NB4 (cell line): ENCODE measurements at regions not wholly inside any gene's neighbourhood (a gene's known extent, or its start where the extent isn't known, plus 50 kb on each side); places are given as distances from the start of the nearest gene placed in this dataset.
A peak's percentile ranks its signal among the peaks of the same experiment; 100 is the strongest.

Experiments
- DNase-seq: peaks from one replicate; pipeline ENCODE4 v3.0.0; 2010; ENCODE audit warnings: low read depth
- H3K4me3 ChIP-seq: one replicate; pipeline ENCODE4 v1.5.1; 2011; ENCODE audit warnings: mild to moderate bottlenecking, low read depth, low read length, moderate library complexity
- MAX ChIP-seq: IDR thresholded peaks from 2 replicates; pipeline ENCODE4 v1.6.1; 2011; ENCODE audit warnings: low read depth, low read length
- MYC ChIP-seq: IDR thresholded peaks from 2 replicates; pipeline ENCODE4 v1.6.1; 2011; ENCODE audit warnings: low read depth, low read length
- POLR2A ChIP-seq: IDR thresholded peaks from 2 replicates; pipeline ENCODE4 v1.6.1; 2011; ENCODE audit warnings: mild to moderate bottlenecking; ENCODE audit not compliant: insufficient read length; ENCODE audit errors: extremely low read depth
- TF ChIP-seq, protein P1 (sequence below): IDR thresholded peaks from one replicate; pipeline ENCODE4 v1.5.1; 2012; ENCODE audit warnings: low read depth, low read length

DNA sequence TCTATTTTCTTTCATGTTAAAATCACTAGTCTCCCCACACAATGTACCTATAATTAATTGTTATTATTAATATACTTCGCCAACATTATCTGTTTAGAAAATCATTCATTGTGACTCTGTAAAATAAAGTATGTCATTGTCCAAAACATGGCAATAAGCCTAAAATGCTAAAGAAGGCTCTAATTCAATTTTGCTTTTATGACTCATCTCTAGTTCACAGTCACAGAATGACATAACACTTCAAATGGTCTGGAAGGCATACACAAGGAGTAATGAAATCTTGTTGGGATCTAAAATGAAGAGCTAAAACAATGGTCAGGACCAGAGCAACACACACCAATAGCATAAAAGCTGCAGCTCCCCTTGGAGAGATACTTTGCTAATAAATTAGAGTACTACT lies 505.8 kb downstream of the GPAM start:
- no peak overlapping the region for H3K4me3 ChIP-seq
- TF ChIP-seq MAX (no peak), POLR2A (no peak), MYC (no peak)
- TF ChIP-seq, protein P1, sequence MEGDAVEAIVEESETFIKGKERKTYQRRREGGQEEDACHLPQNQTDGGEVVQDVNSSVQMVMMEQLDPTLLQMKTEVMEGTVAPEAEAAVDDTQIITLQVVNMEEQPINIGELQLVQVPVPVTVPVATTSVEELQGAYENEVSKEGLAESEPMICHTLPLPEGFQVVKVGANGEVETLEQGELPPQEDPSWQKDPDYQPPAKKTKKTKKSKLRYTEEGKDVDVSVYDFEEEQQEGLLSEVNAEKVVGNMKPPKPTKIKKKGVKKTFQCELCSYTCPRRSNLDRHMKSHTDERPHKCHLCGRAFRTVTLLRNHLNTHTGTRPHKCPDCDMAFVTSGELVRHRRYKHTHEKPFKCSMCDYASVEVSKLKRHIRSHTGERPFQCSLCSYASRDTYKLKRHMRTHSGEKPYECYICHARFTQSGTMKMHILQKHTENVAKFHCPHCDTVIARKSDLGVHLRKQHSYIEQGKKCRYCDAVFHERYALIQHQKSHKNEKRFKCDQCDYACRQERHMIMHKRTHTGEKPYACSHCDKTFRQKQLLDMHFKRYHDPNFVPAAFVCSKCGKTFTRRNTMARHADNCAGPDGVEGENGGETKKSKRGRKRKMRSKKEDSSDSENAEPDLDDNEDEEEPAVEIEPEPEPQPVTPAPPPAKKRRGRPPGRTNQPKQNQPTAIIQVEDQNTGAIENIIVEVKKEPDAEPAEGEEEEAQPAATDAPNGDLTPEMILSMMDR, result no peak
- DNase-seq, result no peak

DNA sequence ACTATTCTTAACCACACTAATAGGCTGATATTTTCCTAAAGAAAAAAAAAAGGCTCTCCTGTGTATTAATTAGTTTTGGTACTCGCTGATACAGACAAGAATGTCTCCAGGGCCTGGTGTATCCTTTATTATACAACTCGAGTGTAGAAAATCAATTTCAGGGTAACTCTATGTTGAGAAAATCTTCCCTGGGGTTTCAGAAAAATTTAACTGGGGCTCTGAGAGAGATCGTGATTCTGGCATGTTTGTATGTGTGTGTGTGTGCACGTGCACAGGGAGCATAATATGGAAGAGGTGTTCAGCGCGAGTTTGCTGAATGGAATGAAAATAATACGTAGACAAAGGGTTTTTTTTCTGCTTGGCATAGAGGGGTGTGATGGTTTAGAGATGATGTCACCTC lies 496.8 kb downstream of the GPAM start:
- no peak for DNase-seq
- TF ChIP-seq POLR2A (no peak), MYC (no peak), MAX (no peak)
- TF ChIP-seq, protein P1, result no peak
- no peak overlapping the region for H3K4me3 ChIP-seq

- DNase-seq, result no peak
- no peak for TF ChIP-seq MAX
- TF ChIP-seq MYC, result no peak
- TF ChIP-seq, protein P1, result no peak
- TF ChIP-seq POLR2A, result no peak
- H3K4me3 ChIP-seq, result no peak overlapping the region
These were observed 484.9 kb downstream of the GPAM start for GRCh38 chr10:111698711-111699110.

GRCh38 chr10:111703986-111704385 lies 479.6 kb downstream of the GPAM start:
- no peak overlapping the region for H3K4me3 ChIP-seq
- DNase-seq, result no peak
- no peak for TF ChIP-seq MAX
- TF ChIP-seq, protein P1, result no peak
- no peak for TF ChIP-seq MYC

GRCh38 chr10:111705021-111705420 lies 478.5 kb downstream of the GPAM start:
- H3K4me3 ChIP-seq, result no peak overlapping the region
- DNase-seq, result peak; percentile 8
- TF ChIP-seq MAX, result no peak
- no peak for TF ChIP-seq POLR2A
- TF ChIP-seq, protein P1, result no peak
- TF ChIP-seq MYC, result no peak

- no peak for DNase-seq
- no peak for TF ChIP-seq MYC
- H3K4me3 ChIP-seq, result no peak overlapping the region
These were observed 477.2 kb downstream of the GPAM start for GRCh38 chr10:111706331-111706730.

- no peak for TF ChIP-seq MAX
- no peak for DNase-seq
- no peak overlapping the region for H3K4me3 ChIP-seq
These were observed 476.5 kb downstream of the GPAM start for GRCh38 chr10:111707076-111707475.
